Coronary artery (tissue), 2 donors: ENCODE measurements at regions not wholly inside any gene's neighbourhood (a gene's known extent, or its start where the extent isn't known, plus 50 kb on each side); places are given as distances from the start of the nearest gene placed in this dataset.

ENCODE experiments used
- DNase-seq: peaks from one replicate; pipeline ENCODE4 v3.0.0-alpha.2; 2017; ENCODE audit warnings: low spot score
- H3K27ac ChIP-seq, 2 donors: fragments of 200-600 bp; sonication (generic); one replicate each; pipeline ENCODE4 v1.5.1; 2016 to 2019
- H3K4me3 ChIP-seq: fragments of 200-600 bp; sonication (generic); 2 replicates; pipeline ENCODE4 v1.5.1; 2016; ENCODE audit warnings: mild to moderate bottlenecking, moderate library complexity
- TF ChIP-seq, protein P1 (sequence below): fragments of 200-600 bp; sonication (generic); IDR thresholded peaks from one replicate; pipeline ENCODE4 v1.5.1; 2019; ENCODE audit warnings: antibody characterized with exemption

DNA sequence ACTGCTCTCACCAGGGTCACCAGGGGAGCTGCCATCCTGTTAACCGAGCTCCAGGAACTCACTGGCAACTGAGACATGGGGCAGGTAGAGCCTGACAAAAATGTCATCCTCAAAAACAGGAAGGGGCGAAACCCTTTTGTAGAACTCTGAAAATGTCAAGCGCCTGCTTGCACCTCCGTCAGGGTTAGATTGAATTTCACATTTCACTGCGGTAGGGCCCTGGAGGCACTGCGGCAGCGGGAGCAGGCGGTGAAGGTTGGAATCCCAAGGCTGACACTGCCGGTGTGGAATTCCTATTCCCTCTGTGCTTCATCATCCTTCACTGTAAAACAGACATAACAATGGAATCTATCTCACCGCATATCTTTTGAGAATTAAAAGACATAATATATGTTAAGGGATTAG lies 142.8 kb upstream of the TMCC3 start:
- Histone ChIP-seq H3K4me3 (no peak overlapping the region), H3K27ac (no peak overlapping the region)
- no peak for DNase-seq
- TF ChIP-seq, protein P1, sequence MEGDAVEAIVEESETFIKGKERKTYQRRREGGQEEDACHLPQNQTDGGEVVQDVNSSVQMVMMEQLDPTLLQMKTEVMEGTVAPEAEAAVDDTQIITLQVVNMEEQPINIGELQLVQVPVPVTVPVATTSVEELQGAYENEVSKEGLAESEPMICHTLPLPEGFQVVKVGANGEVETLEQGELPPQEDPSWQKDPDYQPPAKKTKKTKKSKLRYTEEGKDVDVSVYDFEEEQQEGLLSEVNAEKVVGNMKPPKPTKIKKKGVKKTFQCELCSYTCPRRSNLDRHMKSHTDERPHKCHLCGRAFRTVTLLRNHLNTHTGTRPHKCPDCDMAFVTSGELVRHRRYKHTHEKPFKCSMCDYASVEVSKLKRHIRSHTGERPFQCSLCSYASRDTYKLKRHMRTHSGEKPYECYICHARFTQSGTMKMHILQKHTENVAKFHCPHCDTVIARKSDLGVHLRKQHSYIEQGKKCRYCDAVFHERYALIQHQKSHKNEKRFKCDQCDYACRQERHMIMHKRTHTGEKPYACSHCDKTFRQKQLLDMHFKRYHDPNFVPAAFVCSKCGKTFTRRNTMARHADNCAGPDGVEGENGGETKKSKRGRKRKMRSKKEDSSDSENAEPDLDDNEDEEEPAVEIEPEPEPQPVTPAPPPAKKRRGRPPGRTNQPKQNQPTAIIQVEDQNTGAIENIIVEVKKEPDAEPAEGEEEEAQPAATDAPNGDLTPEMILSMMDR = no peak

DNA sequence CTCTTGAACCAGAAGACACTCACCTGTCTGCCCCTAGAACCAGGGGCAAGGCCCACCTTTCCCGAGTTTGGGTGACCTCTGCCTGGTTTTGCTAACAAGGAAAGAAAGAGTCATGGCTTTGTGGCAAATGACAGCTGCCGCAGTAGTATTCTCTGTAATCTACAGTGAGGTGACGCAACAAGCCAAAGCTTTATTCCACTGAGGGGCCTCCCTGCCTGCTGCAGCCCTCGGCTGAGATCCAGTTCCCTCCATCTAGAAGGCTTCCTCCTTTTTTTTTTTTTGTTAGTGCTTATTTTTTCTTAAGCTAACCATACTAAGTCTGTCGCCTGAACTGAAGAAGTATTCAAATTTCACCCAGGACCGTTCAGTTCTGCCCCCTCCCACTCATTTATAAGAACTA lies 142.3 kb upstream of the TMCC3 start:
- H3K27ac ChIP-seq = no peak overlapping the region
- DNase-seq = no peak
- no peak overlapping the region for H3K4me3 ChIP-seq
- TF ChIP-seq, protein P1 = no peak

DNA sequence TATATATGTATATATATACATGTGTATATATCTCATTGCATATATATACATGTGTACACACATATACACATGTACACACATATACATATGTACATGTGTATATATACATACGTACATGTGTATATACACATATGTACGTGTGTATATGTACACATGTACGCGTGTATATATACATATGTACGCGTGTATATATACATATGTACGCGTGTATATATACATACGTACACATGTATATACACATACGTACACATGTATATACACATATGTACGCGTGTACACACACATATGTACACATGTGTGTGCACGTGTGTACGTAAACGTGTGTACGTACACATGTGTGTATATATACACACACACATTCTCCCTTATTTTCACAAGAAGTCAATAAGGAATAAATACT lies 141.6 kb upstream of the TMCC3 start:
- no peak overlapping the region for H3K4me3 ChIP-seq
- no peak overlapping the region for H3K27ac ChIP-seq
- DNase-seq = no peak
- TF ChIP-seq, protein P1 = no peak

DNA sequence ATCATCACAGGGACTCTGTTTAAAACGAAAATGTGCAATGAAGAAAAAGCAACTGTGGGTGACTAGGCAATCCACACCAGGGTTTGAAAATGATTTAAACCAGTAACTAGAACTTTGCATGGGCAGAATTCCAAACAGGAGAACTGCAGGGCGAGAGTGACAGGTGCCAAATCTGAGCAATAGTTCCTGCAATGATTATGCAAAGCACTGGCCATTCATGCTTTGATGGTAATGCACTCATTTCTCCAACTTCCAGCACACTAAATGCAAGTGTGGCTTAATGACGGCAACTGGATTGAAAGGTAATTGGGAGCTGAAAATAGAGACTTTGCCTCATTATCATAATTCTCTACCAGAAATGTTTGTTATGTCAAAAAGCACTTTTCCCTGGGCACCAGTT lies 140.5 kb upstream of the TMCC3 start:
- Histone ChIP-seq H3K27ac (no peak overlapping the region), H3K4me3 (no peak overlapping the region)
- no peak for DNase-seq
- TF ChIP-seq, protein P1 = no peak

DNA sequence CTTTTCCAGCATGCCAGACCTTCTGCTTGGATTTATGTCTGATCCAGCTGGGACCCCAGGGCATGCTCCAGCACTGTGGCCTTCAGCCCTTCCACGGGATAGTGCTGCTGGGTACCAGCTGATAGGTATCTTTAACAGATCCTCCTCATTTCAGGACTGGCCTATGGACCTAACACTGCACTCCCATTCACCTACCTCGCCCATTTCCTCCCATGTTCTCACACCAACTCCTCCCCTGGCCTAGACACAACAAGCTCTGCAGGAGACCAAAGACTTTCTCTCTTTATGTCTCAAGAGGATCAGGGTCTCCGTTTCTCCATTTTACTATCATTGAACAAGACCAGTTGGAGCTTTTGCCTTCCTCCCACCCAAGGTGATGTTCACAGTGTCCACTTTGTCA lies 140.0 kb upstream of the TMCC3 start:
- TF ChIP-seq, protein P1 = no peak
- Histone ChIP-seq H3K27ac (no peak overlapping the region), H3K4me3 (no peak overlapping the region)
- DNase-seq = no peak

DNA sequence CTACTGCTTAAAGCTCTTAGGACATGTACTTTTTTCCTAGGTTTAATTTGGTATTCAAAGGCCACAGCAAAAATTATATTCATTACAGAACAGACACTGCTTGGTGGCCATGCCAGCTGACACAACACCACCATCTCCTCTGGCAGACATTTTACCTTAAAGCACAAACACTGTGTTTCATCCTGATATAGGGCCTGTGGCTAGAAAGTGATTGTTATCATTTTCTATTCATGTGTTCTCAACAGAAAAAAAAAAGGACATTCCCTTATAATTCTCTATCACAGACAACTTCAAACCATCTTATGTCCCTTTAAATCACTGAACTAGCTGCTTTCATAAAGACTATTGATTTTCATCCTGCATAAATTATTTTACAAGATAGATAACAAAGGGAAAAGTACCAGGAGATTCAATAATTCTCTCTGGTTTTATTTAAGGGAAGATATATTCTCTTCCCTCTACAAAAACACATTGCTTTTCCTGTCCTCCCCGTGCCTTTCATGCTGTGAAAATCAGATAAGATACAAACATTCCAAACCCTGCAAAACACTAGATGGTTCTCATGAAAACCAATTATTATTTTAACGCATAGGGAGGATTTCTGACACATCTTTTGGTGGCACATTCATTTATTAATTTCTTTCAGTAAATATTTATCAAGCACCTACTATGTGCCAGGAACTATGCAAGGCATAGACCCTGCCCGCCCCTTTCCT lies 139.3 kb upstream of the TMCC3 start:
- TF ChIP-seq, protein P1 = no peak
- no peak for DNase-seq
- no peak overlapping the region for H3K27ac ChIP-seq
- H3K4me3 ChIP-seq = no peak overlapping the region

DNA sequence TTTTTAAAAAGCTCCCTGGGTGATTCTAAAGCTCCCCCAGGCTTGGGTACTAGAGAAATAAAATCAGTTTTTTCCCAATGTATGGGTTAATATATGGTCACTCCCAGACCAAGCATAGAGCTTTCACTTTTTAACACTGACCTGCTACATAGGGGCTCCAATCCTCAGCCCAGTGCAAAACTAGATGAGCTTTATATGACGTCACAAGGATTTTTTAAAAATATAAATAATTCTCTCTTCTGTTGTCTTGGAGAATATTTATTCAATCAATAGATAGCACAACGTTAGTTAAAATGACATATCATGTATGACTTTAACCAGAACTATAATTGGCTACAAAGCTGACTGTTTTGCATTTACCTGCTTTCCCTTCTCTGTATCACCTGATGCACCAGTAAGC lies 137.9 kb upstream of the TMCC3 start:
- TF ChIP-seq, protein P1 = no peak
- H3K27ac ChIP-seq = no peak overlapping the region
- no peak for DNase-seq
- no peak overlapping the region for H3K4me3 ChIP-seq
